ENCODE measurements at regions not wholly inside any gene's neighbourhood (a gene's known extent, or its start where the extent isn't known, plus 50 kb on each side); places are given as distances from the start of the nearest gene placed in this dataset.

- H3K36me3 ChIP-seq (ENCODE audit: control insufficient read depth, insufficient read depth, low read length): no peaks in the 10 kb centered on the region
- BruUV-seq (replicated peaks): no TSS peak
- no peaks in the 10 kb centered on the region for H3K4me1 ChIP-seq (replicated peaks in 1 of 2; ENCODE audit: control insufficient read depth in 2 of 2, insufficient read depth in 2 of 2, low read length in 2 of 2)
- H3K9me1 ChIP-seq (ENCODE audit: control insufficient read depth, insufficient read depth, low read length): no peaks in the 10 kb centered on the region
- in situ Hi-C loops (cut with MboI): no loop called here
- CTCF ChIA-PET (ENCODE audit: low intra/inter-chr PET ratio): no interaction called here
- no peaks in the 10 kb centered on the region for H3K79me2 ChIP-seq (ENCODE audit: control insufficient read depth, insufficient read depth, low read length)
- no peak overlapping the region for H3K9ac ChIP-seq (ENCODE audit: insufficient read depth in 1 of 2, low read depth in 2 of 2, low read length in 2 of 2)
- FAIRE-seq: no peak
- intact Hi-C loops (cut with micrococcal nuclease): no loop called here
- no peak overlapping the region for H3K27ac ChIP-seq (ENCODE audit: extremely low read depth, low read depth, low read length)
- POLR2A ChIA-PET: no interaction called here
- ATAC-seq: no peak
- H3K9me3 ChIP-seq (replicated peaks; ENCODE audit: control insufficient read depth, insufficient read depth, low read depth, low read length): no peaks in the 10 kb centered on the region
- no peak for DNase-seq (ENCODE audit: extremely low read depth in 1 of 4, low spot score in 3 of 4)
- H3K4me2 ChIP-seq (ENCODE audit: insufficient read depth, low read length): no peak overlapping the region
- 0% methylated on average over 3 of the region's 3 CpGs for WGBS (ENCODE audit: insufficient coverage, low coverage, missing lambda C conversion rate)
- H3K4me3 ChIP-seq: no peak overlapping the region
- no peaks in the 10 kb centered on the region for H3K27me3 ChIP-seq (ENCODE audit: control insufficient read depth in 2 of 2, insufficient read depth in 2 of 2, low read length in 2 of 2)
- no peak for TF ChIP-seq ZNF408 (CRISPR knock-in tag; IDR thresholded peaks at IDR 0.05; ENCODE audit: low read depth)
- TF ChIP-seq CEBPB (tag; IDR thresholded peaks at IDR 0.05): no peak
- no peak for TF ChIP-seq MECOM (CRISPR knock-in tag; IDR thresholded peaks at IDR 0.05)
- no peak for TF ChIP-seq SMARCB1 (IDR thresholded peaks at IDR 0.05; ENCODE audit: insufficient read length, low read depth)
- no peak for TF ChIP-seq NKRF (IDR thresholded peaks at IDR 0.05; ENCODE audit: borderline replicate concordance)
- no peak for TF ChIP-seq IFI16 (CRISPR knock-in tag; IDR thresholded peaks at IDR 0.05)
- TF ChIP-seq USF2 (CRISPR knock-in tag; IDR thresholded peaks at IDR 0.05): no peak
- no peak for TF ChIP-seq WHSC1 (IDR thresholded peaks at IDR 0.05; ENCODE audit: low read length)
- TF ChIP-seq MBD2 (IDR thresholded peaks at IDR 0.05; ENCODE audit: borderline replicate concordance, low read depth): no peak
- H2AFZ ChIP-seq (ENCODE audit: low read depth, low read length): no peak overlapping the region
- H4K20me1 ChIP-seq (replicated peaks; ENCODE audit: control insufficient read depth, insufficient read depth, low read length): no peaks in the 10 kb centered on the region
Measured at GRCh38 chr18:42190643-42191042, 235.6 kb downstream of the PIK3C3 start.
